ENCODE measurements at regions not wholly inside any gene's neighbourhood (a gene's known extent, or its start where the extent isn't known, plus 50 kb on each side); places are given as distances from the start of the nearest gene placed in this dataset.

GRCh38 chr17:69907132-69907847 is 167.7 kb upstream of the KCNJ16 start:
- TF ChIP-seq, protein P1, sequence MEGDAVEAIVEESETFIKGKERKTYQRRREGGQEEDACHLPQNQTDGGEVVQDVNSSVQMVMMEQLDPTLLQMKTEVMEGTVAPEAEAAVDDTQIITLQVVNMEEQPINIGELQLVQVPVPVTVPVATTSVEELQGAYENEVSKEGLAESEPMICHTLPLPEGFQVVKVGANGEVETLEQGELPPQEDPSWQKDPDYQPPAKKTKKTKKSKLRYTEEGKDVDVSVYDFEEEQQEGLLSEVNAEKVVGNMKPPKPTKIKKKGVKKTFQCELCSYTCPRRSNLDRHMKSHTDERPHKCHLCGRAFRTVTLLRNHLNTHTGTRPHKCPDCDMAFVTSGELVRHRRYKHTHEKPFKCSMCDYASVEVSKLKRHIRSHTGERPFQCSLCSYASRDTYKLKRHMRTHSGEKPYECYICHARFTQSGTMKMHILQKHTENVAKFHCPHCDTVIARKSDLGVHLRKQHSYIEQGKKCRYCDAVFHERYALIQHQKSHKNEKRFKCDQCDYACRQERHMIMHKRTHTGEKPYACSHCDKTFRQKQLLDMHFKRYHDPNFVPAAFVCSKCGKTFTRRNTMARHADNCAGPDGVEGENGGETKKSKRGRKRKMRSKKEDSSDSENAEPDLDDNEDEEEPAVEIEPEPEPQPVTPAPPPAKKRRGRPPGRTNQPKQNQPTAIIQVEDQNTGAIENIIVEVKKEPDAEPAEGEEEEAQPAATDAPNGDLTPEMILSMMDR (IDR thresholded peaks at IDR 0.05) = no peak
- no peak for TF ChIP-seq POLR2A (IDR thresholded peaks at IDR 0.05)

All from adrenal gland (tissue), 5 donors.